Neural progenitor cell (in vitro differentiated cells): ENCODE measurements at regions not wholly inside any gene's neighbourhood (a gene's known extent, or its start where the extent isn't known, plus 50 kb on each side); places are given as distances from the start of the nearest gene placed in this dataset.
A peak's percentile ranks its signal among the peaks of the same experiment; 100 is the strongest.

Experiments used
- DNase-seq: peaks from one replicate; pipeline ENCODE4 v3.0.0-alpha.2; 2016; ENCODE audit warnings: low spot score
- H2AFZ ChIP-seq: fragments of 200-600 bp; sonication (generic); replicated peaks from 2 replicates; pipeline ENCODE4 v1.6.1; 2016; ENCODE audit warnings: antibody characterized with exemption
- H3F3A ChIP-seq: fragments of 200-600 bp; sonication (generic); 2 replicates; pipeline ENCODE4 v1.6.1; 2016; ENCODE audit warnings: antibody characterized with exemption, low read depth
- H3K27ac ChIP-seq: fragments of 200-600 bp; sonication (generic); 2 replicates; pipeline ENCODE4 v1.5.1; 2016; ENCODE audit warnings: mild to moderate bottlenecking
- H3K27me3 ChIP-seq: fragments of 200-600 bp; sonication (generic); 2 replicates; pipeline ENCODE4 v1.6.1; 2016; ENCODE audit warnings: mild to moderate bottlenecking, moderate library complexity
- H3K36me3 ChIP-seq: fragments of 200-600 bp; sonication (generic); 2 replicates; pipeline ENCODE4 v1.5.1; 2016
- H3K4me1 ChIP-seq: fragments of 200-600 bp; sonication (generic); 2 replicates; pipeline ENCODE4 v1.6.1; 2016; ENCODE audit warnings: mixed run types
- H3K4me2 ChIP-seq: fragments of 200-600 bp; sonication (generic); 2 replicates; pipeline ENCODE4 v1.6.1; 2016
- H3K4me3 ChIP-seq: fragments of 200-600 bp; sonication (generic); 2 replicates; pipeline ENCODE4 v1.5.1; 2016
- H3K79me2 ChIP-seq: fragments of 200-600 bp; sonication (generic); 2 replicates; pipeline ENCODE4 v1.6.1; 2016; ENCODE audit warnings: low read depth
- H3K9ac ChIP-seq: fragments of 200-600 bp; sonication (generic); 2 replicates; pipeline ENCODE4 v1.6.1; 2016
- H3K9me3 ChIP-seq: fragments of 200-600 bp; sonication (generic); 2 replicates; pipeline ENCODE4 v1.5.1; 2016; ENCODE audit warnings: low read depth
- H4K20me1 ChIP-seq: fragments of 200-600 bp; sonication (generic); 2 replicates; pipeline ENCODE4 v1.6.1; 2016; ENCODE audit warnings: low read depth
- H3K27ac Mint-ChIP-seq: 3 replicates; pipeline ENCODE4 v1.8.0; 2021; ENCODE audit warnings: mixed read lengths
- H3K27me3 Mint-ChIP-seq: 2 replicates; pipeline ENCODE4 v1.8.0; 2022; ENCODE audit warnings: low read depth, mild to moderate bottlenecking, inconsistent platforms, moderate library complexity, mixed read lengths; ENCODE audit not compliant: insufficient read depth
- H3K36me3 Mint-ChIP-seq: 3 replicates; pipeline ENCODE4 v1.8.0; 2021; ENCODE audit warnings: mixed read lengths
- H3K4me1 Mint-ChIP-seq: 3 replicates; pipeline ENCODE4 v1.8.0; 2021; ENCODE audit warnings: mixed read lengths
- H3K4me3 Mint-ChIP-seq: 3 replicates; pipeline ENCODE4 v1.8.0; 2021; ENCODE audit warnings: mild to moderate bottlenecking, moderate library complexity, mixed read lengths
- H3K9me3 Mint-ChIP-seq: 3 replicates; pipeline ENCODE4 v1.8.0; 2020; ENCODE audit warnings: mixed read lengths
- CTCF ChIP-seq: fragments of 200-600 bp; sonication (generic); IDR thresholded peaks from 2 replicates; pipeline ENCODE4 v1.5.1; 2017; ENCODE audit warnings: antibody characterized with exemption, mild to moderate bottlenecking
- EZH2 ChIP-seq: fragments of 200-600 bp; sonication (generic); IDR thresholded peaks from 2 replicates; pipeline ENCODE4 v1.6.1; 2017; ENCODE audit warnings: antibody characterized with exemption, mild to moderate bottlenecking, moderate library complexity
- EZH2phosphoT487 ChIP-seq: fragments of 200-600 bp; sonication (generic); IDR thresholded peaks from 2 replicates; pipeline ENCODE4 v1.6.1; 2017; ENCODE audit warnings: antibody characterized with exemption

- Histone ChIP-seq H3K27me3 (no peaks in the 10 kb centered on the region), H3K79me2 (no peaks in the 10 kb centered on the region), H3K4me2 (no peak overlapping the region), H3F3A (no peaks in the 10 kb centered on the region), H3K4me1 (no peaks in the 10 kb centered on the region), H3K4me3 (no peak overlapping the region), H3K36me3 (no peaks in the 10 kb centered on the region), H3K9ac (no peak overlapping the region), H3K27ac (no peak overlapping the region), H3K9me3 (no peaks in the 10 kb centered on the region), H2AFZ (no peak overlapping the region), H4K20me1 (no peaks in the 10 kb centered on the region)
- H3K27ac Mint-ChIP-seq = no peak overlapping the region
- peaks cover 6% of the 10 kb centered on the region for H3K9me3 Mint-ChIP-seq
- H3K36me3 Mint-ChIP-seq = peaks cover 2% of the 10 kb centered on the region
- peaks cover 8% of the 10 kb centered on the region for H3K27me3 Mint-ChIP-seq
- TF ChIP-seq EZH2phosphoT487 (no peak), EZH2 (no peak), CTCF (no peak)
- no peak overlapping the region for H3K4me3 Mint-ChIP-seq
- H3K4me1 Mint-ChIP-seq = peaks cover 6% of the 10 kb centered on the region
- DNase-seq = no peak
These were observed 200.0 kb upstream of the CDH5 start for GRCh38 chr16:66166490-66166889.

- H3K27ac Mint-ChIP-seq = no peak overlapping the region
- H3K27me3 Mint-ChIP-seq = peaks cover 8% of the 10 kb centered on the region
- TF ChIP-seq EZH2phosphoT487 (no peak), EZH2 (no peak), CTCF (no peak)
- Histone ChIP-seq H3K79me2 (no peaks in the 10 kb centered on the region), H4K20me1 (no peaks in the 10 kb centered on the region), H3K9me3 (no peaks in the 10 kb centered on the region), H3K4me3 (no peak overlapping the region), H3F3A (no peaks in the 10 kb centered on the region), H3K27ac (no peak overlapping the region), H3K9ac (no peak overlapping the region), H2AFZ (no peak overlapping the region), H3K4me2 (no peak overlapping the region), H3K36me3 (no peaks in the 10 kb centered on the region), H3K27me3 (no peaks in the 10 kb centered on the region), H3K4me1 (no peaks in the 10 kb centered on the region)
- no peak overlapping the region for H3K4me3 Mint-ChIP-seq
- H3K4me1 Mint-ChIP-seq = peaks cover 9% of the 10 kb centered on the region
- DNase-seq = no peak
- H3K9me3 Mint-ChIP-seq = peaks cover 6% of the 10 kb centered on the region
- peaks cover 2% of the 10 kb centered on the region for H3K36me3 Mint-ChIP-seq
These were observed 200.6 kb upstream of the CDH5 start for GRCh38 chr16:66165879-66166278.

DNA sequence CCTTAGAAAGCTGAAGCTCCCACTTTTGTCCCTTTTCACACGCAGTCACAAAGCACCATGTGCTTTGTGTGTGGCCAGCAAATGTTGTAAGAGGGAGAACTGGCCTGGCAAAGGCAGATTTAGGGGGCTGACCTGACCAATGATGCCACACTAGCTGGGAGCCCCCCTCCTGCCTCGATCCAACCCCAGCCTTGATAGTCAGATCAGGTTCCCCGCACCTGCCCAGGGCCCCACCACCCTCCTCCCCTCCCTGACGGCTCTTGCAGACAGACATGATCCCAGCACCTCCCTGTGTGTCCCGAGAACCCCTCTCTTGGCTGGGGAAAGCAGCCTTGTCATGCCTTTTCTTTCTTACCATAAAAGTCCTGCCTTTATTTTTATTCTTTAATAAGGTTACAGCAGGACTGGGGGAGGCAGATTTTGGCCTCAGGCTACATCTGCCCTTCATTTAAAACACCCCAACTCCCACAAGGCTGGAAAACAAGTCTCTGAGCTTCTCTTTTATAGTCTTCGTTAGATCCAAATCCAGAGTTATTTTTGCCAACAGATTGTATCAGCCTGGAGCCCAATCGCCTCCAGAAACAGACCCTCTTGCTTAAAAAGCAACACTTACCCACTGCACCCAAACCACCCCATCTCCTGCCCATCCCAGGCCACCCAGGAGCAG, 201.8 kb upstream of the CDH5 start:
- Mint-ChIP-seq H3K4me1 (peaks cover 9% of the 10 kb centered on the region), H3K27me3 (peaks cover 8% of the 10 kb centered on the region), H3K4me3 (no peak overlapping the region), H3K9me3 (peaks cover 6% of the 10 kb centered on the region), H3K27ac (peak overlapping the region; percentile 65), H3K36me3 (peaks cover 2% of the 10 kb centered on the region)
- Histone ChIP-seq H3K27ac (no peak overlapping the region), H3K9me3 (no peaks in the 10 kb centered on the region), H3K27me3 (no peaks in the 10 kb centered on the region), H2AFZ (no peak overlapping the region), H3K4me1 (no peaks in the 10 kb centered on the region), H3K79me2 (no peaks in the 10 kb centered on the region), H3F3A (no peaks in the 10 kb centered on the region), H3K36me3 (no peaks in the 10 kb centered on the region), H3K9ac (no peak overlapping the region), H3K4me3 (no peak overlapping the region), H4K20me1 (no peaks in the 10 kb centered on the region), H3K4me2 (no peak overlapping the region)
- TF ChIP-seq EZH2 = no peak
- TF ChIP-seq CTCF = no peak
- TF ChIP-seq EZH2phosphoT487 = no peak
- DNase-seq = no peak
